NCI-H2081 (cell line): ENCODE measurements at regions not wholly inside any gene's neighbourhood (a gene's known extent, or its start where the extent isn't known, plus 50 kb on each side); places are given as distances from the start of the nearest gene placed in this dataset.
"Not testable (repeated sequence)": the region's sequence is repeated elsewhere in the genome, so short reads cannot be mapped to it uniquely, and the experiment has no call there.

Experiments
- DNase-seq, 2 experiments: peaks; one replicate each; lab custom pipeline; 2025; lab: John Stamatoyannopoulos, UW

GRCh38 chr17:70584255-70584654 lies 414.9 kb downstream of the KCNJ2 start:
- no peak for DNase-seq

- no peak for DNase-seq
Measured at GRCh38 chr17:70588003-70588402, 418.7 kb downstream of the KCNJ2 start.

GRCh38 chr17:70597774-70598173 lies 428.4 kb downstream of the KCNJ2 start:
- DNase-seq: no peak

GRCh38 chr17:70599198-70599597 lies 429.9 kb downstream of the KCNJ2 start:
- DNase-seq: no peak

- not testable (repeated sequence) for DNase-seq
Measured at GRCh38 chr17:70599945-70600344, 430.6 kb downstream of the KCNJ2 start.

- DNase-seq: no peak
Measured at GRCh38 chr17:70603226-70603625, 433.9 kb downstream of the KCNJ2 start.

GRCh38 chr17:70604854-70605253 lies 435.5 kb downstream of the KCNJ2 start:
- DNase-seq: no peak

GRCh38 chr17:70606086-70606485 lies 436.8 kb downstream of the KCNJ2 start:
- no peak for DNase-seq

GRCh38 chr17:70608193-70608592 lies 438.9 kb downstream of the KCNJ2 start:
- DNase-seq: no peak

- no peak for DNase-seq
Measured at GRCh38 chr17:70608957-70609356, 439.6 kb downstream of the KCNJ2 start.

GRCh38 chr17:70609566-70609965 lies 440.2 kb downstream of the KCNJ2 start:
- no peak for DNase-seq

- DNase-seq: no peak
Measured at GRCh38 chr17:70610161-70610560, 440.8 kb downstream of the KCNJ2 start.

- DNase-seq: no peak
Measured at GRCh38 chr17:70613681-70614080, 444.3 kb downstream of the KCNJ2 start.

- DNase-seq: no peak
Measured at GRCh38 chr17:70615831-70616230, 446.5 kb downstream of the KCNJ2 start.

- DNase-seq: no peak
Measured at GRCh38 chr17:70618641-70619040, 449.3 kb downstream of the KCNJ2 start.

GRCh38 chr17:70621566-70621965 lies 452.2 kb downstream of the KCNJ2 start:
- DNase-seq: no peak

GRCh38 chr17:70622368-70623260 lies 453.3 kb downstream of the KCNJ2 start:
- peak; percentile 31 to 72 for DNase-seq

- no peak for DNase-seq
Measured at GRCh38 chr17:70624211-70624610, 454.9 kb downstream of the KCNJ2 start.

- DNase-seq: no peak
Measured at GRCh38 chr17:70629902-70630301, 460.6 kb downstream of the KCNJ2 start.

GRCh38 chr17:70636517-70637133 lies 467.3 kb downstream of the KCNJ2 start:
- peak; percentile 60 to 68 for DNase-seq

GRCh38 chr17:70642059-70642458 lies 472.7 kb downstream of the KCNJ2 start:
- DNase-seq: no peak

- no peak for DNase-seq
Measured at GRCh38 chr17:70644096-70644495, 474.8 kb downstream of the KCNJ2 start.

- DNase-seq: no peak
Measured at GRCh38 chr17:70646673-70647072, 477.3 kb downstream of the KCNJ2 start.
